ENCODE measurements at regions not wholly inside any gene's neighbourhood (a gene's known extent, or its start where the extent isn't known, plus 50 kb on each side); places are given as distances from the start of the nearest gene placed in this dataset.

DNA sequence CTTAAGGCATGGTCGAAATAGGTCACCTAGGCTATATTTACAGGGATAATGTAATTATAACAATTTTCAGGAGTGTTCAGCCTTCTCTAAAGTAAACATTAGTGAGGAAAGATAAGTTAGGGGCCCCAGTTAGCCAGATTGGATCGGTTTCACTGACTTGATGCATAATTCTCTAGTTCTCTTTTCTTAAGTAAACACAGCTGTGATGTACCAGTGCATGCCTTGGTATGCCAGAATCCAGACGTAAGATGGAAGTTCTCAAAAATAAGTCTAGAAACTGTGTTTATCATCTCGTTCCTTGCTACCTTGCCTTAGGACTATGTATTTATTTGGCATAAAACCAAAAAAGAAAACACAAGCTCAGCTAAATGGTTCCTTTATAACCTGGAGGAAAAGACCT is 442.2 kb upstream of the CLINT1 start:
- DNase-seq (ENCODE audit: low read depth) = no peak

DNA sequence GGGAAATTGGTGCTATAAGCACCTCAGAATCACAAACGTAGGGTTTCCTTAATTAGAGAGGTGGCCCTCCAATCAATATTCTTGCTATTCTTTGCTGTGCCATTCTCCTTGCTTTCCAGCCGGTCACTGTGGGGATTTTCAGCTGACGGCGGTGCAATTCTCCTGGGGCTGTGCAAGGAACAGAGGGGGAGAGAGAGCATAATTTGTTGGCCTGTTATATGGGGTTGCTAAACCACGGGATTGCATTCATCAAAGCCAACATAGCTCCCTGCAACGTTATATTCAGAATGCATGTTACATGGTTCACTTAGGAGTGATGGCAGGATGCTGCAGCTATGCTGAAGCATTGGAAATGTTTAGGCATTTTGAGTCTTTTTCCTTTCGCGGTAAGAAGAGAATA is 441.3 kb upstream of the CLINT1 start:
- DNase-seq (ENCODE audit: low read depth) = no peak

DNA sequence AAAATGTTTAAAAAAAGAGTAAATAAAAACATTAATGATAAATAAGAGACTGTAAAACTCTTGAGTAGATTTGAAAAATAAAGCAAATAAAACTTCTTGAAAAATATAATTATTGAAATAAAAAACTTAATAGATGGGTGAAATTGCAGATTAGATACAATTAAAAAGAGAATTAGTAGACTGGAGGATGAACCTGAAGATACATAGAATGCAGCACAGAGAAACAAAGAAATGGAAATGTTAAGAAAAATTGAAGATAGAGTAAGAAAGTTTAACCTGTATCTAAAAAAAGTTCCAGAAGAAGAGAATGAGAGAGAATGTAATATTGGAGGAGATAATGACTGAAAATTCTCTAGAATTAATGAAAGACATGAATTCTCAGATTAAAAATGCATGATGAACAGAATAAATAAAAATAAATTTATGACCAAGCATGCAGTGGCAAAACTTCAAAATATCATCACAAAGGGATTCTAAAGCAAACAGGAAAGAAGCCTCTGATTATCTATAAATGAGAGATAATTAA is 438.1 kb upstream of the CLINT1 start:
- DNase-seq (ENCODE audit: low read depth) = no peak

DNA sequence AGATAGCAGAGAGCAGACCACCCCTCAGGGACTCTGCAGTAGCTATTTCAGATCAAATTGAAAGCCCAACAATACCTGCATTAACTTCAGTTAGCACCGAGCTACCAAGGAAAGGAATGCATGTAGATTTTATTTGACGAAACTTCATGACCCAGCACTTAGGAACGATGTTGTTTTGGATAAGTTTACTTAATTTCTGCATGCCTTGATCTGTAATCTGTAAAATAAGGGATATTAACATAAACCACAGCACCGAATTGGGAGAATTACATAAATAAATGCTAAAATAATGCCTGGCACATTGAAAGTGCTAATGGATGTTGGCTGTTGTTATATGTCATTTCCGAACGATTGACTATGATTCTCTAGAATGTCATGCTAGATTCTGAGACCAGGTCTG is 435.8 kb upstream of the CLINT1 start:
- DNase-seq (ENCODE audit: low read depth) = no peak

DNA sequence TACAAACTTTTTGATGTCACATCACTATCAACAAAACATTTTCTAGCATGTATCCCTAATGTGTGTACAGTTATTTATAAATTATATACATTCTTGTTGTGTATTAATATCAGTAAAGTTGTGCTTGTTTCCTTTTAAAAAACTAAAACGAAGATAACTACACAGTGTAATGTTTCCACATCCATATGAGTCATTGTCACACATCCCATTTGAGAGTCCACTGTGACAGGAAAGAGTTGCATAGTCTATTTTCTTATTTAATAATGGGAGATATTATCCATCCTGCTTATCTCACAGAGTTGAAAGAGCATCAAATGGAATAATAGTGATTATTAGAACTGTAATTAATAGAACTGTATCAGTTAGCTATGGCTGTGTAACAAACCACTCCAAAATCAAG is 434.0 kb upstream of the CLINT1 start:
- DNase-seq (ENCODE audit: low read depth) = no peak

DNA sequence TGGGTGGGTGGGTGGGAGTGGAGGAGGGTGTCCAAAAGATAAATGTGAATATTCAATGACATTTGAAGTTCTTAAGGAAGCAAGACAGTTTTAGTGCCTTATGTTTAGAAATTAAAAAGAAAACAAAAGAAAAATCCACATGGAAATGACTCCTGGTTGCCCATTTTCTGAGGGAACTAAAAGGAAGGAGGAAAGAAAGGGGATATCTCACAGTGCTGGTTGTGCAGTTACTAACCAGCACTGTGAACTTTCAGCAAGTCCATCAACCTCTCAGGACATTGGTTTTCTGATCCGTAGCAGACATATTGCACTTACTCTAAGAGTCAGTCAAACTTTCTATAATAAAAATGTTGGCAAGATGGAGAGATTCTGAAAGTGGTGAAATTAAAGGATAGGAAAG is 431.0 kb upstream of the CLINT1 start:
- DNase-seq (ENCODE audit: low read depth) = no peak

DNA sequence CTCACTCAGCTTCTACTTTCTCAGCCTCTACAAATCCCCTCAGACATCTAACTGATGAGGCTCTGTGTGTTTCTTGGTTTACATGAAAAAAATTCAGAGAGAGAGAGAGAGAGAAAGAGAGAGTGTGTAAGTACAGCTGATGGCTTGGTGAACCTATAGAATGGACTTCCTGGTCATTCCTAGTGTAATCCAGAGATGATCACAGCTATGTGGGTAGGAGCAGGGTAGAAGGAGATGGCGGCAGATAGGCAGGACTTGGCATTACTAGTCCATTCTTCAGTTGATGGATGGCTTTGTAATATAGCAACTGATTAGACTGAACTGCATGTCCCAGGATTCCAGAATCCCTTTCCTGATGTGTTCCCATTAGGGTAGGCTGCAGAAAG is 429.3 kb upstream of the CLINT1 start:
- DNase-seq (ENCODE audit: low read depth) = no peak

DNA sequence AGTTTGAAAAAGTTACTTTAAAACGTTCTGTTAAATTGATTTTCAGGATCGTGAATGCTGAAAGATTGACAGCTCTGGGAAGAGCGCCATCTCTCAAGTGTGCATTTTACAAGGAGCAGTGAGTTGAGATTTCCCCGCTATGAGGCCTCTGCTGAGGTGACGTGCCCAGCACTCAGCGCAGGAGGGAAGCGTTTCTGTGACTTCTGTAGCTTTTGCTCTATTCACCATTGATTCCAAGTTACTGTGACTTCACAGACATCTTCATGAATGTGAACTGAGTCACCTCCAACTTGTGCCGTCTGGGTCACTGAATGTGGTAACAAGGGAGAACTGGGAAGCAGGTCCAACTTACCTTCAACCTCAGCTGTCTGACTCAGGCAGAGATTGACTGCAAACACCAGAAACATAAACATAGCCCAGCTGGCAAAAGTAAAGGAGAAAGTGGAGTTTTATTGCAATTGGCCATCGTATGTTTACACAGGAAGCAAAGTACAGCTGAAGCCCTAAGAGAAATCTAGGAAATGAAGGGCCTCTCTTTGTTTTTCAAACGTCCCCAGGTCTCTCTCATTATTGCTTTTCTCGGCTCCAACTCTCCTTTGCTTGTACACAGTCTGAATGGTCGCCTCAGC is 428.8 kb upstream of the CLINT1 start:
- DNase-seq (ENCODE audit: low read depth) = peak; percentile 82

DNA sequence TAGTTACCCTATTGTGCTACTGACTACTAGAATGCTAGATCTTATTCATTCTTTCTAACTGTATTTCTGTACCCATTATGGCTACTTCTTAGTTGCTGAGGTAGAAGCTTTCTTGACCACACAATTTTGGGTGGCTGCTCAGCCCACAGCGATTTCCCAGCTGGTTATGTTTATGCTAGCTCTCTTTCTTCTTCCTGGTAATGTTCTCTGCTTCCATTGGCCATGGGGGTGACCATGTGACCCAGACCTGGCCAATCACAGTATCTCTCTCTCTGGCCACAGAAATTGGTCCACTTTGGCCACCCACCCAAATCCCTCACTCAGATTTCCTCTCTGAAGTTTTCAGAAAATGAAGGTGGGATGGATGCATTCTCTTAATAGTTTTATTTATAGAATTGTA is 427.9 kb upstream of the CLINT1 start:
- DNase-seq (ENCODE audit: low read depth) = no peak

DNA sequence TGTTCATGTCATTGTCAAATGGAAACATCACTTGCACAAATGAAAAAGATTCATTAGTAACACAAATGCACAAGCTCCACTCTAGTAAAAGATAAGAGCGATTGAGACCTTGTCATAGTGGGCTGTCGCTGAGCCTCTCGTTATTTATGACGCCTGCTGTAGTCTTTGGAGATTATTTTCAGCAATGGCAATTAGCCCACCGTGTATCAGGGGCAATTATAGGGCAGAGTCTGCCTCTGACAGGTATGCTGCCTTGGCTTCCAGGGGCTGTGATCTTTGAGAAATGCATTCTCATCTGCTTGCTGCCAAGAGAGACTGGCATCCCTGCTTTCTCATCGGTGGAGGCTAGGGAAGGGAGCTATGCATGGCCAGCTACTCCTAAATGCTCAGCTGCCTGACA is 426.8 kb upstream of the CLINT1 start:
- DNase-seq (ENCODE audit: low read depth) = no peak

DNA sequence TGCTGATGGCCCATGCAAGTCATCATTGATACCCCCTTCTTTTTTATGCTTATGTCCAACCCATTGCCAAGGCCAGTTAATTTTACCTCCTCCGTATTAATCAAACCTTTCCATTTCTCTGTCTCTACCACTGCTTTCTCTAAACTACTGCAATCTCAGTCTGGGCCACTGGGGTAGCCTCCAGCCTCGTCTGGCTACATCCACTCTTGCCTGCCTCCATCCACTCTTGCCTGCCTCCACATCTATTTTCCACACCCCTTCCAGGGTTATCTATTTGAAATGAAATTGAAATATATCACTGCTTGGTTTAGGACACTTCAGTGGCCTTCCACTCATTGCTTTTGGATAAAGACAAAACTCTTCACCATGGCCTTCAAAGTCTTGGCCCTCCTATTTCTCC is 425.3 kb upstream of the CLINT1 start:
- no peak for DNase-seq (ENCODE audit: low read depth)

DNA sequence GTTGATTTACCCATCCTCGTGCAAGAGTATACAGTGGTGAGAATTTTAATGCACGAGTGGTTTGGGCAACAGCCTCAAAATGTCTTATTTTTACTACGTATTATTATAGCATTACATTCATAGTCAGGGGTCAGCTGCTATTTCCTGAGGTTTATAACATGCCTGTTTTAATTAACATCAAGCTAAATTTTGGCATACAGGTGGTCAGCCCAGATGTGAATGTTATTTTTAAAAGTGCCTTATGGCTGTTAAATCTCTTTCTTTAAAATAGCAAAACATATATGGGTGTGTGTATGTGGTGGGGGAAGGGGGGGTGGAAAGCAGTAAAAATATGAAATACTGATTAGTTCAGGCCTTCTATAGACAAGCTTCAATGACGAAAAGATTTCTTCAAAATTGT is 424.5 kb upstream of the CLINT1 start:
- DNase-seq (ENCODE audit: low read depth) = no peak

DNA sequence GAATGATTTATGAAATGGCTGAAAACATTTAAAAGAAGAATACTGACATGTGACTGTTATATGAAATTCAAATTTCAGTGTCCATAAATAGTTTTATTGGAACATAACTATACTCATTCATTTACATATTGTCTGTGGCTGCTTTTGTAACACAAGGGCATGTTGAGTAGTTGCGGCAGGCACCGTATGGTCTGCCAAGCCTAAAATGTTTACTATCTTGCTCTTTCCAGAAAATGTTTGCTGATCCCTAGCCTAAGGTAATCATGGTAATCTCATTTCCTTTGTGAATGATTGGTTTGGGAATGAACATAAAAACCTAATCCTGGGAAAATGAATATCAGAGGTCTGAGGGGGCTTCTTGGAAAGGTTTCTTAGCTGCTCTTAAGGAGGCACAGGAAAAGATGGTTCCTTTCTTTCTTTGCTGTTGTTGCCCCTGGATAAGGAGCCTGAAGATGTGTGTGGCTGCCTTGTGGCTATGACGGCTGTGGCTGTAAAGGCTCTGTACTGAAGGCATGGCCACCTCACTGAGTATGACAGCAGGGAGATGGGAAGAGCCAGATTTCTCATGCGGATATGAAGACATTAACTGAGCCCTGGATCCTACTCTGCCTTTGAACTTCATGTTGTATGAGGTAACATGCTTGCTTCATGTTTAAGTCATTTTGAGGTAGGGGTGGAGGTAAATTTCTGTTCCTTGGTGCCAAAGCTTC is 419.4 kb upstream of the CLINT1 start:
- no peak for DNase-seq (ENCODE audit: low read depth)

DNA sequence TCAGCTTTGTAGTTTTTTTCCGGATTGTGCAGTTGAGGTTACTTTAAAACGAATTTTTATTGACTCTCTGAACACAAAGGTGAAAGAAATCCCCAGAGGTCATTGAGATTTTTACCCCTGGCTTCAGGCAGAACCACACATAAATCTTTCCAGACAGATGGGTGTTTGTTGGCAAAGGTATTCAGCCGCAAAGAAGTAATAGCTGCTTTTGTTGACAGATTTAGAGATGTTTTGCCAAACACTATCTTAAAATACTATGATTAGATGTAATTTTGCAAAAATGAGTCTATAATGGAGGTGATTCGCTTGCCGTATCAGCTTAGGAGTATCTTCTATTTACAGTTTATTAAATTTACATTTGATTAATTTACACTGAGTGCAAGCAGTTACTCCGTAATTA is 418.3 kb upstream of the CLINT1 start:
- DNase-seq (ENCODE audit: low read depth) = no peak

DNA sequence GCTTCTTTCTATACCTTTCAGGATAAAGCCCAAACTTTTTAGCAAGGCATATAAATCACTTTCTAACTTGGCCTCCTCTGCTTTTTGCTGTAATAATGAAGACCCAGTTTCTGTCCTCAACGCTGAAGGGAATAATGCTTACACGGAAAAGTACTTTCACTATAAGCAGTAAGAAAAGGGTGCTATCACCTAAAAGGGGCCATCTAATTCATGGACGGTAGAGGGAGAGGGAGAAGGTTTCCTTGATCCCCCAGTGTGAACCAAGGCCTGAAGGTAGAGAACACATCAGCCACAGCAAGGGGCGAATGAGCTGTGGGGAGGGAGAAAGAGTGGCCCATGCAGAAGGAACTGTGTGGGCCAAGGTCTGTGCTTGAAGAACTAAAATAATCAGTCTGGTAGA is 417.7 kb upstream of the CLINT1 start:
- no peak for DNase-seq (ENCODE audit: low read depth)

DNA sequence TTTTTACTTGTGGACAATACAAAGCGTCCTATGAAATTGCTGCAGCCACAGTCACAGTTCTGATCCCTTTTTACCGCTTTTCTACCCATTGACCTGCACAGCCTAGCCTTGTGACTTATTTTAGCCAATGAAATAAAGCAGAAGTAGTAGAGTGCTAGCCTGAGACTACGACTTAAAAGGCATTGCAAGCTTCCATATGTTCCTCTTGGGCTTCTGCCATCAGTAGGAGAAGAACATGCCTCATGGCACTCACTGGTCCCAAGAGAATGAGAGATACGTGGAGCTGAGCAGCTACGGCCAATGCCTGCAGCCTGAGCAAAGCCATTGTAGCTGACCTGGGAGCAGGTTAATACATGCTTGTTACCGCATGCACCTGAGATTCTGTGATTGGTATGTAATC is 416.6 kb upstream of the CLINT1 start:
- no peak for DNase-seq (ENCODE audit: low read depth)

DNA sequence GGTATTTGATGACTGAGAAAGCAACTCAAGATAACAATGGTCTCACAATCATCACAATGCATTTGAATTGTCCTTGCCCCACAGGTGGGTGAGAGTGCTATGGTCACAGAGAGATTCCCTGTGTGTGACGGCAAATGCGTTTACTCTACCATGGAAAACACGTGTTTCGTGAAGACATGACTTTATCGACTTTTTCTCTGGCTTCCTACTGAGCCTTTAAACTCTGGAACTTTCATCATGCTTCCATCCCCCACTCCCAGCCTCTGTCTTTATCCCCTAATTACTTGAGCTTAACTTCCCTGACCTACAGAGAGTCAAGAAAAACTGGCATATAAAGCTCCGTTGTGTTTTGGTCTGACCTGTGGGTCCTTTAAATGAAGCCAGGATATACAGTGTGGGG is 414.1 kb upstream of the CLINT1 start:
- DNase-seq (ENCODE audit: low read depth) = no peak

DNA sequence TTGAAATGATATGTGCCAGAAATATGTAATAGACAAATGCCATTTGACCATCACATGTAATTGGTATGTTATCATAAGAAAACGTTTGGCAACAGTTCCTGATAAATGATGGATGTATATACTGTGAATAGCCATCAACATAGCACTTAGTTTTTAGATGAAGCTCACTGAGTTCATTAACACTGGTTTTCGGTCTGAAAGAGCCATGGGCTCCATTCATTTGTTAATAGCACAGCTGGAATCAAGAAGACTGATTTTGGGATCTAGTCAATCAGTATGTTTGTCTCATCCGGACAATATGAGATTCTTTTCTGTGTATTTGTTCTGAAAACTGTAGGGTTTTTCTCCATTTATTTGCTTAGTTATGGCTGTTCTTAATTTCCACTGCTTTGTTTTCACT is 413.5 kb upstream of the CLINT1 start:
- no peak for DNase-seq (ENCODE audit: low read depth)

DNA sequence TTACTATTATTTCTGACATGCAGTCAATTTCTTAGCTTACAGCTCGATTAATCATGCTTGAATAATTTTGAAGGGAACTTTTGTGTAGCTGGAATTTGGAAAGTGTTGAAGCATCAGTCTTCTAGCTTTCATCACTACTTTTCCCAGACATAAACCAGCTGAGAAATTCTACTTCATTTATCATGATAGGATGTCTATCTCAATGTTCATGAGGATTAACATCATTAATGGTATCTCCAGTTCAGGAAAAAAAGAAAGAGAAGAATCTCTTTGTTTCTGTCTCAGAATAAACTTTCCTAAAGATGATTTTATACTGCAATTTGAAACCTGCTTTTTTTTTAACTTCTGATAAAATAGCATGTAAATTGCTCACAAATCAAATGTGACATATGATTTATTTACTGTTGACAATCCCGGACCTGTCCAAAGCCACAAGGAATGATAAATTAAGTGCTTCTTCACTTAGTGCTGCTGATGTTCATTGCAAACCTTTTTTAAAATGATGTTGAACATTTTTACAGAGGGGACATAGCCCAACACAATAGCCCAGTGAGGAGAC is 412.1 kb upstream of the CLINT1 start:
- DNase-seq (ENCODE audit: low read depth) = no peak

DNA sequence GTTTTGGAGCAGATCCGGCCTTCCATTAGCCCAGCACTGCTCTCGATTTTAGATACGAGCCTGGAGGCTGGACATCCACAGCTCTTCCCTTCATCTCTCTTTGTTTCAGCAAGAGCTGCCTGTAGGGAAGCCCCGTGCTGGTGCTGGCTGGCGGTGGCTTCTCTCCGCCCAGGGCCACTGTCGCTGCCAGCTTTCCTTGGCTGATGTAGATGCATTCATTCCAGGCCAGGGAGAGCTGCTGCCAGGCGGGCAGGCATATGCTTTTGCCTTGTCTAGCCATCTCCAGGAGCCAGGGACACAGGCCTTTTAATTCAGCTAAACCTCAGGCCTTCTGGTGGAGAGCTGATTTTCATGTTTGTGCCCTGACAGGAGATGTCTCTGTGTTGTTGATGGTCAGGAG is 409.3 kb upstream of the CLINT1 start:
- no peak for DNase-seq (ENCODE audit: low read depth)

DNA sequence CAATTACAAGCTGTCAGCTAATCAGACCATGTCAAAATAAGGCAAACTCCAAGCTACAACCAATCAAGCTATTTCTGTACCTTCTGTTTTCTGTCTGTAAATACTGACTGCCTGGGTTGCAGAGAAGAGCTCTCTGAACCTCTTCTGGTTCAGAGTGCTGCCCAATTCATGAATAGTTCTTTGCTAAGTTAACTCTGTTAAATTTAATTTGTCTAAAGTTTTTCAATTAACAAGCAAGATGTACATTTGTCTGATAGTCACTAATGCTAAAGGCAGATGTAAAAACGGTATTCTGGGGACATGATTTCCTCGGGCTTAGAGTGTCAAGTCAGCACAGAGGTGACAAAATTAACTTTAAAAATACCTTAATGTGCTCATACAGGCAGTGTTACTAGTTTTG is 408.3 kb upstream of the CLINT1 start:
- DNase-seq (ENCODE audit: low read depth) = no peak

DNA sequence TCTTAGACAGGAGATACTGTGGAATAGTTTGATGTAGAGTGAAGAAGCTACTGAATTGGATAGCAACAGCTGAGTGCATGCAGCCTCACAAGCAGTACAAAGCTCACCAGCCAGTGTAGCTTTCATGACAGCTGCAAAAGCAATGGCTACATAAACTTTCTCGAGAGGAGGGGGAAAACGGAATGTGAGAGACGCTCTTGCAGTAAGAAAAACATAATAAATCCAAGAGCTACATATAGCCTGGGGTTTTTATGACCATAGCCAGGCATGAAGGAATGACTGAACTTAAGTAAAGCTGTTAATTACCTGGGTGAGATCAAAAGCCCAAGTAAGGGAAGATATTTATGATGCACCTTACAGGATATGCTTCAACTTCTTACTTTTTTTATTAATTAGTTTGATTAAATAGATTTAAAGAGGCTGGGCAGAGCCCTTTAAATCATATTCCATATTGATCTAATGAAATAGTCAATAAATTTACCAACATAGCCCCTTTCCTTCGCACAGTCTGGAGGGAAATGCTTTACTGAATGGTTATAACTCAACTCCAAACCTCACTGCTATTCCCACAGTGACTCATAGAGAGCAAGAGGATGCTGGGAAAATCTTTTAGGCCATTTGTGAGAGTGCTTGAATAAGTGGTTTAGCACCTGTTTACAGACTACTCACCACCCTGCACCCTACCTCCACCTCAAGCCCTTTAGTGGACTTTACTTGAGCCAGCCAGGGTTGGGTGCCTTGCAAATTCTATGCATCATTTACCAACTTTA is 407.2 kb upstream of the CLINT1 start:
- DNase-seq (ENCODE audit: low read depth) = no peak

DNA sequence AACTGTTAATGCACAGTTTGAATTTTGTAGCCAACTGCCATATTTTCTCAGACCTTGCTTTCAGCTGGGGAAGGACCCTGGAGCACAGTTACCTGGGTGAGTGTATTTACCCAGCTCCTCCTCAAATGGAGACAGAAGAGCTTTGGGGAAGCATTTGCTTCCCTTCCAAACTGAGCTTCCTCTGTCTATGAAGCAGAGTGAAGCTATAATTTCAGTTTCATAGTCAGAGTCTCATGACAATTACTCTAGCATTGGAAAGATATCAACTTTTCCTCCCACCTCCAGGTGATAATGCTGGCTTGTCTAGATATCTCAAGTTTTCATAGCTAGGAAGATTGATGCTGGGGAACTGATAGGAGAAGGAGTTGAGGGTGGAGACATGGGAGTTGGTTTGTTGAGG is 406.4 kb upstream of the CLINT1 start:
- DNase-seq (ENCODE audit: low read depth) = no peak
